DND-41 (cell line): ENCODE measurements at regions not wholly inside any gene's neighbourhood (a gene's known extent, or its start where the extent isn't known, plus 50 kb on each side); places are given as distances from the start of the nearest gene placed in this dataset.

Experiments
- ATAC-seq: fragments of 200-7000 bp; cut with Tn5 transposase; 3 replicates; pipeline ENCODE4 v1.9.1; 2021; ENCODE audit warnings: low read depth; ENCODE audit not compliant: insufficient read depth
- DNase-seq: peaks from one replicate; pipeline ENCODE4 v3.0.0-alpha.2; 2020
- H2AFZ ChIP-seq: 2 replicates; pipeline ENCODE4 v1.6.0; 2012; ENCODE audit warnings: low read depth, low read length
- H3K27ac ChIP-seq: 2 replicates; pipeline ENCODE4 v1.5.1; 2012; ENCODE audit warnings: low read length, inconsistent platforms
- H3K27me3 ChIP-seq: fragments of 200-600 bp; sonication (generic); 2 replicates; pipeline ENCODE4 v1.6.0; 2012; ENCODE audit warnings: low read length, mild to moderate bottlenecking, inconsistent platforms; ENCODE audit not compliant: insufficient read depth, poor library complexity
- H3K36me3 ChIP-seq: 2 replicates; pipeline ENCODE4 v1.5.1; 2012; ENCODE audit warnings: low read length, inconsistent platforms; ENCODE audit not compliant: insufficient read depth
- H3K4me1 ChIP-seq: 2 replicates; pipeline ENCODE4 v1.5.1; 2012; ENCODE audit warnings: mild to moderate bottlenecking, low read length; ENCODE audit not compliant: insufficient read depth
- H3K4me2 ChIP-seq: 2 replicates; pipeline ENCODE4 v1.6.0; 2012; ENCODE audit warnings: mild to moderate bottlenecking, moderate library complexity, low read length, inconsistent platforms; ENCODE audit not compliant: insufficient read depth
- H3K4me3 ChIP-seq, 2 experiments: fragments of 200-600 bp in 1 of 2; shearing (Covaris generic) in 1 of 2; 2 replicates each; pipeline ENCODE4 v1.5.1; 2012 to 2016; ENCODE audit warnings: inconsistent platforms in 2 of 2, low read length in 2 of 2, mild to moderate bottlenecking in 2 of 2, low read depth in 1 of 2, moderate library complexity in 1 of 2
- H3K79me2 ChIP-seq: 2 replicates; pipeline ENCODE4 v1.6.0; 2012; ENCODE audit warnings: low read length, inconsistent platforms; ENCODE audit not compliant: insufficient read depth
- H3K9ac ChIP-seq: 2 replicates; pipeline ENCODE4 v1.6.0; 2012; ENCODE audit warnings: low read depth, mild to moderate bottlenecking, inconsistent platforms, low read length, moderate library complexity
- H3K9me3 ChIP-seq: 2 replicates; pipeline ENCODE4 v1.5.1; 2012; ENCODE audit warnings: low read length, moderate library complexity, mild to moderate bottlenecking, inconsistent platforms; ENCODE audit not compliant: insufficient read depth, severe bottlenecking
- H4K20me1 ChIP-seq: 2 replicates; pipeline ENCODE4 v1.6.0; 2012; ENCODE audit warnings: low read length; ENCODE audit not compliant: insufficient read depth
- CTCF ChIP-seq: IDR thresholded peaks from 2 replicates; pipeline ENCODE4 v1.5.1; 2012; ENCODE audit warnings: borderline replicate concordance, low read length, moderate library complexity, mild to moderate bottlenecking; ENCODE audit not compliant: poor library complexity, severe bottlenecking; ENCODE audit errors: extremely low read depth
- EZH2 ChIP-seq: IDR thresholded peaks from 3 replicates; pipeline ENCODE4 v1.6.1; 2012; ENCODE audit warnings: borderline replicate concordance, low read depth, mild to moderate bottlenecking, moderate library complexity, low read length, inconsistent platforms; ENCODE audit not compliant: severe bottlenecking

GRCh38 chr4:61044837-61045236, 155.3 kb upstream of the ADGRL3 start:
- H3K27me3 ChIP-seq: no peaks in the 10 kb centered on the region
- H3K27ac ChIP-seq: no peak overlapping the region
- no peak for DNase-seq
- H3K36me3 ChIP-seq: no peaks in the 10 kb centered on the region
- no peaks in the 10 kb centered on the region for H3K4me1 ChIP-seq
- no peak overlapping the region for H2AFZ ChIP-seq
- H3K79me2 ChIP-seq: no peaks in the 10 kb centered on the region
- H3K4me2 ChIP-seq: no peak overlapping the region
- no peaks in the 10 kb centered on the region for H3K9me3 ChIP-seq
- ATAC-seq: no peak
- no peak overlapping the region for H3K4me3 ChIP-seq
- no peak overlapping the region for H3K9ac ChIP-seq
- TF ChIP-seq CTCF (no peak), EZH2 (no peak)
- no peaks in the 10 kb centered on the region for H4K20me1 ChIP-seq

- no peak overlapping the region for H3K27ac ChIP-seq
- no peaks in the 10 kb centered on the region for H3K27me3 ChIP-seq
- no peaks in the 10 kb centered on the region for H4K20me1 ChIP-seq
- TF ChIP-seq CTCF: no peak
- no peak for TF ChIP-seq EZH2
- no peak overlapping the region for H3K4me3 ChIP-seq
- ATAC-seq (no peak), DNase-seq (no peak)
- H3K79me2 ChIP-seq: no peaks in the 10 kb centered on the region
- H2AFZ ChIP-seq: no peak overlapping the region
- no peak overlapping the region for H3K4me2 ChIP-seq
- H3K36me3 ChIP-seq: no peaks in the 10 kb centered on the region
- H3K9me3 ChIP-seq: no peaks in the 10 kb centered on the region
- no peak overlapping the region for H3K9ac ChIP-seq
- H3K4me1 ChIP-seq: no peaks in the 10 kb centered on the region
Measured at GRCh38 chr4:61049018-61049417, 151.1 kb upstream of the ADGRL3 start.

GRCh38 chr4:61067381-61067780, 132.7 kb upstream of the ADGRL3 start:
- no peak overlapping the region for H3K4me3 ChIP-seq
- TF ChIP-seq EZH2: no peak
- TF ChIP-seq CTCF: no peak
- ATAC-seq: no peak
- no peaks in the 10 kb centered on the region for H3K9me3 ChIP-seq
- no peaks in the 10 kb centered on the region for H3K27me3 ChIP-seq
- H3K27ac ChIP-seq: no peak overlapping the region
- H3K4me2 ChIP-seq: no peak overlapping the region
- no peak for DNase-seq
- H3K4me1 ChIP-seq: no peaks in the 10 kb centered on the region
- no peaks in the 10 kb centered on the region for H3K36me3 ChIP-seq
- H2AFZ ChIP-seq: no peak overlapping the region
- no peaks in the 10 kb centered on the region for H3K79me2 ChIP-seq
- no peaks in the 10 kb centered on the region for H4K20me1 ChIP-seq
- H3K9ac ChIP-seq: no peak overlapping the region

DNA sequence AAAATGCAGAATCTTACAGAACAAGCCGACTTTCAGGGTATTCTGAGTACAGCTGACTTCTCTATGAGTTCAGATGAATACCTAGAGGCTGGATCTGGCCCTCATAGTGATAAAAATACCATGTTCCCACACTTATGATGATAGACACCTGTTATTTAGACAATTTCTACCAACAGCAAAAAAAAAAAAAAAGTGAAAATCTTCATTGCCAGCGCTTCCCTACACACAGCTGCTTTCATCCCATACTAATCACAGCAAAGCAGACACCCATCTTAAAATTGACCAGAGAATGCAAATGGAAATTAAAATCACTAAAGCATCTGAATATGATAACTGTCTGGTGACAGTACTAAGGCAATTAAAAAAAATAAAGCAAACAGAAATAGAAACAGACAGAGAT, 132.1 kb upstream of the ADGRL3 start:
- no peak overlapping the region for H3K4me3 ChIP-seq
- no peaks in the 10 kb centered on the region for H3K79me2 ChIP-seq
- DNase-seq (no peak), ATAC-seq (no peak)
- H3K36me3 ChIP-seq: no peaks in the 10 kb centered on the region
- no peaks in the 10 kb centered on the region for H3K4me1 ChIP-seq
- TF ChIP-seq EZH2 (no peak), CTCF (no peak)
- H4K20me1 ChIP-seq: no peaks in the 10 kb centered on the region
- no peak overlapping the region for H3K27ac ChIP-seq
- no peak overlapping the region for H2AFZ ChIP-seq
- no peak overlapping the region for H3K4me2 ChIP-seq
- H3K27me3 ChIP-seq: no peaks in the 10 kb centered on the region
- H3K9ac ChIP-seq: no peak overlapping the region
- H3K9me3 ChIP-seq: no peaks in the 10 kb centered on the region
